Gastrocnemius medialis (tissue), 4 donors: ENCODE measurements at regions not wholly inside any gene's neighbourhood (a gene's known extent, or its start where the extent isn't known, plus 50 kb on each side); places are given as distances from the start of the nearest gene placed in this dataset.

Experiments
- ATAC-seq, 2 donors: fragments of 150-250 bp; one replicate each; pipeline ENCODE4 v1.9.1; 2016
- DNase-seq, 2 donors: peaks; one replicate each; pipeline ENCODE4 v3.0.0-alpha.2; 2019
- H3K27ac ChIP-seq, 4 donors: fragments of 200-600 bp; sonication (generic); 1 replicate in 1 of 4; 2 replicates in 3 of 4; pipeline ENCODE4 v1.5.1; 2016 to 2018; ENCODE audit warnings: mild to moderate bottlenecking in 2 of 4, moderate library complexity in 1 of 4
- H3K27me3 ChIP-seq, 3 donors: fragments of 200-600 bp; sonication (generic) in 2 of 3; 1 replicate in 1 of 3; 2 replicates in 2 of 3; pipeline versions ENCODE4 v1.5.1 to v1.6.0; 2016 to 2019; ENCODE audit warnings: mild to moderate bottlenecking in 1 of 3, moderate library complexity in 1 of 3
- H3K36me3 ChIP-seq, 2 donors: fragments of 200-600 bp; sonication (generic) in 1 of 2; one replicate each; pipeline ENCODE4 v1.5.1; 2017 to 2018
- H3K4me1 ChIP-seq, 2 donors: fragments of 200-600 bp; sonication (generic) in 1 of 2; one replicate each; pipeline ENCODE4 v1.5.1; 2016 to 2017; ENCODE audit warnings: mild to moderate bottlenecking in 2 of 2
- H3K4me3 ChIP-seq, 4 donors: fragments of 200-600 bp; sonication (generic) in 3 of 4; 1 replicate in 1 of 4; 2 replicates in 3 of 4; pipeline ENCODE4 v1.5.1; 2016 to 2019; ENCODE audit warnings: mild to moderate bottlenecking in 2 of 4
- H3K9me3 ChIP-seq, 3 donors: fragments of 200-600 bp; sonication (generic) in 2 of 3; 1 replicate in 1 of 3; 2 replicates in 2 of 3; pipeline ENCODE4 v1.5.1; 2016 to 2019
- CTCF ChIP-seq, 5 experiments: fragments of 450-650 bp in 3 of 5; fragments of 200-600 bp in 2 of 5; sonication (generic) in 2 of 5; IDR thresholded peaks in 4 of 5; conservative IDR thresholded peaks in 1 of 5; 1 replicate in 4 of 5; 2 replicates in 1 of 5; pipeline ENCODE4 v1.5.1; 2016 to 2019; ENCODE audit warnings: antibody characterized with exemption in 5 of 5, mild to moderate bottlenecking in 3 of 5, moderate library complexity in 3 of 5
- POLR2A ChIP-seq, 2 donors: fragments of 450-650 bp; IDR thresholded peaks; one replicate each; pipeline ENCODE4 v1.6.1; 2017; ENCODE audit warnings: antibody characterized with exemption in 2 of 2, mild to moderate bottlenecking in 2 of 2, moderate library complexity in 2 of 2
- in situ Hi-C, 4 donors: fragments of 200-750 bp; cut with MboI; loops; one replicate each; pipeline versions ENCODE4 v1.15.0 to v1.8.0; 2017; ENCODE audit warnings: low sequenced_read_pairs in 4 of 4
- intact Hi-C: fragments of 100-400 bp; cut with DNase I; formaldehyde crosslinking; loops from one replicate; pipeline ENCODE4 v1.15.1; 2023; ENCODE audit warnings: low total_unique reads

- H3K4me1 ChIP-seq, result no peaks in the 10 kb centered on the region
- no peak for TF ChIP-seq CTCF (IDR thresholded peaks at IDR 0.05 in 4 of 5, conservative IDR thresholded peaks at IDR 0.05 in 1 of 5)
- no peak for TF ChIP-seq POLR2A (IDR thresholded peaks at IDR 0.05)
- no peaks in the 10 kb centered on the region for H3K9me3 ChIP-seq
- ATAC-seq, result no peak
- no peak overlapping the region for H3K4me3 ChIP-seq
- intact Hi-C loops (no loop called here), in situ Hi-C loops (no loop called here)
- H3K27ac ChIP-seq, result no peak overlapping the region
- no peak for DNase-seq
- no peaks in the 10 kb centered on the region for H3K36me3 ChIP-seq
- peaks cover 0 to 2% (median 0%) of the 10 kb centered on the region in 3 donors for H3K27me3 ChIP-seq
These were observed 309.0 kb upstream of the IRX3 start for GRCh38 chr16:54595621-54596020.

GRCh38 chr16:54594601-54595391 is 308.2 kb upstream of the IRX3 start:
- H3K9me3 ChIP-seq, result no peaks in the 10 kb centered on the region
- intact Hi-C loops, result no loop called here
- no peaks in the 10 kb centered on the region for H3K36me3 ChIP-seq
- DNase-seq (no peak), ATAC-seq (no peak)
- TF ChIP-seq POLR2A (IDR thresholded peaks at IDR 0.05) (no peak), CTCF (IDR thresholded peaks at IDR 0.05 in 4 of 5, conservative IDR thresholded peaks at IDR 0.05 in 1 of 5) (no peak)
- H3K4me1 ChIP-seq, result no peaks in the 10 kb centered on the region
- H3K27me3 ChIP-seq, result peaks cover 0 to 2% (median 0%) of the 10 kb centered on the region in 3 donors
- no peak overlapping the region for H3K27ac ChIP-seq
- no peak overlapping the region for H3K4me3 ChIP-seq
- in situ Hi-C loops, result no loop called here

DNA sequence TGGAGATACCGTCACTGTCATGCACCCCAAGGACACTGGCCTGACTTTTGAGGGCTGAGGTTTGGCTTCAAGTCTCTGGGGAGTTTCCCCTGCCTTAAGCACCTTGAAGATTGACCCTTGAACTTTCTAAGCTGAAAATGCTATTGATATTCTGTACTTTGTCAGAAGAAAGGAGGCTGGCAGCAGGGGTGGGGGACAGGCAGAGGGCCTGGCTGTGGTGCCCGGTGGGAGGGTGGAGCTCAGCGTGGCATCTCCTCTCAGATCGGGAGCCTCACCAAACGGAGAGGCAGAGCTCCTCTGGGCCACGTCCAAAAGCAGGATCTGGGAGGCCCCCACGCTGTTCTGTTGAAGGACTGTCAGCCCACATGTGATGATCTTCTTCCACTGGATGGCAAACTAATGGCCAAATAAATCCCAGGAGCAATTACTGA is 305.2 kb upstream of the IRX3 start:
- DNase-seq, result no peak
- ATAC-seq, result no peak
- H3K27me3 ChIP-seq, result peaks cover 0 to 2% (median 0%) of the 10 kb centered on the region in 3 donors

GRCh38 chr16:54590836-54591235 is 304.2 kb upstream of the IRX3 start:
- Histone ChIP-seq H3K4me1 (no peaks in the 10 kb centered on the region), H3K9me3 (no peaks in the 10 kb centered on the region), H3K36me3 (no peaks in the 10 kb centered on the region), H3K4me3 (no peak overlapping the region), H3K27me3 (peaks cover 0 to 2% (median 0%) of the 10 kb centered on the region in 3 donors), H3K27ac (no peak overlapping the region)
- in situ Hi-C loops, result no loop called here
- DNase-seq (no peak), ATAC-seq (no peak)
- intact Hi-C loops, result no loop called here
- TF ChIP-seq CTCF (IDR thresholded peaks at IDR 0.05 in 4 of 5, conservative IDR thresholded peaks at IDR 0.05 in 1 of 5), result no peak
- TF ChIP-seq POLR2A (IDR thresholded peaks at IDR 0.05), result no peak

More for the DNA sequence above, 305.2 kb upstream of the IRX3 start:
- Histone ChIP-seq H3K4me1 (no peaks in the 10 kb centered on the region), H3K36me3 (no peaks in the 10 kb centered on the region), H3K9me3 (no peaks in the 10 kb centered on the region), H3K4me3 (no peak overlapping the region), H3K27ac (no peak overlapping the region)
- intact Hi-C loops, result no loop called here
- in situ Hi-C loops, result no loop called here
- TF ChIP-seq CTCF (IDR thresholded peaks at IDR 0.05 in 4 of 5, conservative IDR thresholded peaks at IDR 0.05 in 1 of 5), result no peak
- TF ChIP-seq POLR2A (IDR thresholded peaks at IDR 0.05), result no peak
